ENCODE measurements at regions not wholly inside any gene's neighbourhood (a gene's known extent, or its start where the extent isn't known, plus 50 kb on each side); places are given as distances from the start of the nearest gene placed in this dataset.

DNA sequence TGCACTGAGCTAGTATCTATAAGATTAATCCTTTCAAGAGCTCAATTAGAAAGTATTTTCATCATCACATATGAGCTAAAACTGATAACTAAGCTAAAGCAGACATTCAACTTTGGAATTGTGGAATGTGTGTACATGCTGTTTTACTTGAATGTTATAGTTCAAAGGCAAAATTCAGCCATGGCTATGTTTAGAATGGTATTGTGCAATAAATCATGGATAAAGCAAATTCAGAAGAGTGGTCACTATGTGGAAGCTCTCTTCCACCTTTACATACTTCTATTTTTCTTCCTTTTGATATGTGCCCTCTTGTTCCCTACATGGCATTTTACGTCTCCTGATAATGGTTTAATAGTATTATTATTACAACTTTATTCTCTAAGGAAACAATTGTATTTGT, 1366.3 kb upstream of the LRRTM1 start:
- H3K4me1 Mint-ChIP-seq (ENCODE audit: low read depth), result no peaks in the 10 kb centered on the region
- Histone ChIP-seq H3K4me1 (ENCODE audit: insufficient read depth, low read length) (no peaks in the 10 kb centered on the region), H3K27ac (ENCODE audit: low read depth in 1 of 2, low read length in 2 of 2) (no peak overlapping the region), H3K4me3 (ENCODE audit: low read length) (no peak overlapping the region), H3K27me3 (ENCODE audit: control insufficient read depth in 1 of 2, insufficient read depth in 2 of 2, low read length in 2 of 2) (no peaks in the 10 kb centered on the region), H3K9me3 (ENCODE audit: control insufficient read depth in 1 of 2, insufficient read depth in 1 of 2, low read length in 2 of 2) (peaks cover 0 to 3% of the 10 kb centered on the region in 2 experiments), H3K36me3 (ENCODE audit: insufficient read depth, low read length) (no peaks in the 10 kb centered on the region)
- TF ChIP-seq, protein P1, sequence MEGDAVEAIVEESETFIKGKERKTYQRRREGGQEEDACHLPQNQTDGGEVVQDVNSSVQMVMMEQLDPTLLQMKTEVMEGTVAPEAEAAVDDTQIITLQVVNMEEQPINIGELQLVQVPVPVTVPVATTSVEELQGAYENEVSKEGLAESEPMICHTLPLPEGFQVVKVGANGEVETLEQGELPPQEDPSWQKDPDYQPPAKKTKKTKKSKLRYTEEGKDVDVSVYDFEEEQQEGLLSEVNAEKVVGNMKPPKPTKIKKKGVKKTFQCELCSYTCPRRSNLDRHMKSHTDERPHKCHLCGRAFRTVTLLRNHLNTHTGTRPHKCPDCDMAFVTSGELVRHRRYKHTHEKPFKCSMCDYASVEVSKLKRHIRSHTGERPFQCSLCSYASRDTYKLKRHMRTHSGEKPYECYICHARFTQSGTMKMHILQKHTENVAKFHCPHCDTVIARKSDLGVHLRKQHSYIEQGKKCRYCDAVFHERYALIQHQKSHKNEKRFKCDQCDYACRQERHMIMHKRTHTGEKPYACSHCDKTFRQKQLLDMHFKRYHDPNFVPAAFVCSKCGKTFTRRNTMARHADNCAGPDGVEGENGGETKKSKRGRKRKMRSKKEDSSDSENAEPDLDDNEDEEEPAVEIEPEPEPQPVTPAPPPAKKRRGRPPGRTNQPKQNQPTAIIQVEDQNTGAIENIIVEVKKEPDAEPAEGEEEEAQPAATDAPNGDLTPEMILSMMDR (IDR thresholded peaks at IDR 0.05), result no peak
- ChIA-PET CTCF (no interaction called here), POLR2A (no interaction called here)
- no peak overlapping the region for H3K4me3 Mint-ChIP-seq
- peaks cover 6% of the 10 kb centered on the region for H3K9me3 Mint-ChIP-seq
- no peaks in the 10 kb centered on the region for H3K27me3 Mint-ChIP-seq
- intact Hi-C loops (cut with DNase I, micrococcal nuclease), result no loop called here
- H3K27ac Mint-ChIP-seq, result no peak overlapping the region
- DNase-seq (no peak), ATAC-seq (ENCODE audit: poor library complexity) (no peak)
- no peaks in the 10 kb centered on the region for H3K36me3 Mint-ChIP-seq (ENCODE audit: low read depth)

DNA sequence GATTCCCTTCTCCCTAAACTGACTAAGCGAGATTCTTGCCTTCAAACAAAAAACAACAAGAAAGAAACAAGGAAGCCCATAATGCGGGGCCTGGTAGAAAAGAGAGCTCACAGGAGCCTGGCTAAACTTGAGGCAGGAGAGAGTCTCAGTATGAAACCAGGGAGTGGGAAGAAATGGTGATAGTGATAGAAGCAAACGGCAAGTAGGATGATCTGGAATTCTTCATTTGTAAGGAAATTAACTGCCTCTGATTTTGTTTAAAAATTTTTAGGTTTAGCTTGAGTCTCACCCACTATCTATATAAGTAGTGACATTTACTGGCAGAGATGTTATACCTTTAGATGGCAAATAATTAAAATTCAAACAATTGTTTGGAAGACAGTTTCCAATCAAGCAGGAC, 1356.5 kb upstream of the LRRTM1 start:
- Histone ChIP-seq H3K27ac (ENCODE audit: low read depth in 1 of 2, low read length in 2 of 2) (no peak overlapping the region), H3K36me3 (ENCODE audit: insufficient read depth, low read length) (no peaks in the 10 kb centered on the region), H3K9me3 (ENCODE audit: control insufficient read depth in 1 of 2, insufficient read depth in 1 of 2, low read length in 2 of 2) (peaks cover 4 to 19% of the 10 kb centered on the region in 2 experiments), H3K27me3 (ENCODE audit: control insufficient read depth in 1 of 2, insufficient read depth in 2 of 2, low read length in 2 of 2) (no peaks in the 10 kb centered on the region), H3K4me3 (ENCODE audit: low read length) (no peak overlapping the region), H3K4me1 (ENCODE audit: insufficient read depth, low read length) (no peaks in the 10 kb centered on the region)
- Mint-ChIP-seq H3K27me3 (no peaks in the 10 kb centered on the region), H3K4me3 (no peak overlapping the region), H3K9me3 (peaks cover 16% of the 10 kb centered on the region), H3K36me3 (ENCODE audit: low read depth) (no peaks in the 10 kb centered on the region), H3K27ac (no peak overlapping the region), H3K4me1 (ENCODE audit: low read depth) (no peaks in the 10 kb centered on the region)
- TF ChIP-seq, protein P1 (IDR thresholded peaks at IDR 0.05), result no peak
- DNase-seq, result no peak
- POLR2A ChIA-PET, result no interaction called here
- CTCF ChIA-PET, result no interaction called here
- no peak for ATAC-seq (ENCODE audit: poor library complexity)
- intact Hi-C loops (cut with DNase I, micrococcal nuclease), result no loop called here

DNA sequence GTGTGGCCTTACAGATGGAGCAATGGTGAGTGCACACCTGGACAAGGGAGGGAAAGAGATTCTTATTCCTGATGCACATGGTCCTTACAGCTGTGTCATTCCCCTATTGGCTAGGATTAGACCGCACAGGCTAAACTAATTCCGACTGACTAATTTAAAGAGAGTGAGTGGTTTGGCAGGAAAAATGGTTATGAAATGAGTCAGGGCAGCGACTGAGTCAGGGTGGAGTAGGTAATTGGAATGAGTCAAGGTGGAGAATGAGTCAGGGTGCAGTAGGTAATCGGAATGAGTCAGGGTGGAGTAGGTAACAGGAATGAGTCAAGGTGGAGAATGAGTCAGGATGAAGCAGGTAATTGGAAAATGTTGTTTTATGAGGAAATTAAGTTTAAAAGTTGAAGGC, 1353.7 kb upstream of the LRRTM1 start:
- H3K36me3 Mint-ChIP-seq (ENCODE audit: low read depth), result no peaks in the 10 kb centered on the region
- TF ChIP-seq, protein P1 (IDR thresholded peaks at IDR 0.05), result no peak
- H3K4me3 ChIP-seq (ENCODE audit: low read length), result no peak overlapping the region
- H3K27me3 Mint-ChIP-seq, result no peaks in the 10 kb centered on the region
- intact Hi-C loops (cut with DNase I, micrococcal nuclease), result no loop called here
- H3K4me3 Mint-ChIP-seq, result no peak overlapping the region
- no peak for DNase-seq
- no peak overlapping the region for H3K27ac ChIP-seq (ENCODE audit: low read depth in 1 of 2, low read length in 2 of 2)
- no peaks in the 10 kb centered on the region for H3K4me1 Mint-ChIP-seq (ENCODE audit: low read depth)
- H3K9me3 Mint-ChIP-seq, result peaks cover 16% of the 10 kb centered on the region
- ChIA-PET POLR2A (no interaction called here), CTCF (no interaction called here)
- no peaks in the 10 kb centered on the region for H3K4me1 ChIP-seq (ENCODE audit: insufficient read depth, low read length)
- H3K9me3 ChIP-seq (ENCODE audit: control insufficient read depth in 1 of 2, insufficient read depth in 1 of 2, low read length in 2 of 2), result peaks cover 4 to 19% of the 10 kb centered on the region in 2 experiments
- H3K27ac Mint-ChIP-seq, result no peak overlapping the region
- no peaks in the 10 kb centered on the region for H3K36me3 ChIP-seq (ENCODE audit: insufficient read depth, low read length)
- no peaks in the 10 kb centered on the region for H3K27me3 ChIP-seq (ENCODE audit: control insufficient read depth in 1 of 2, insufficient read depth in 2 of 2, low read length in 2 of 2)
- no peak for ATAC-seq (ENCODE audit: poor library complexity)
